GM15510 (cell line): ENCODE measurements at regions not wholly inside any gene's neighbourhood (a gene's known extent, or its start where the extent isn't known, plus 50 kb on each side); places are given as distances from the start of the nearest gene placed in this dataset.

Source experiments
- POLR2A ChIP-seq: IDR thresholded peaks from 3 replicates; pipeline ENCODE4 v1.6.1; 2011; ENCODE audit warnings: borderline replicate concordance; ENCODE audit not compliant: insufficient read length; ENCODE audit errors: extremely low read depth

DNA sequence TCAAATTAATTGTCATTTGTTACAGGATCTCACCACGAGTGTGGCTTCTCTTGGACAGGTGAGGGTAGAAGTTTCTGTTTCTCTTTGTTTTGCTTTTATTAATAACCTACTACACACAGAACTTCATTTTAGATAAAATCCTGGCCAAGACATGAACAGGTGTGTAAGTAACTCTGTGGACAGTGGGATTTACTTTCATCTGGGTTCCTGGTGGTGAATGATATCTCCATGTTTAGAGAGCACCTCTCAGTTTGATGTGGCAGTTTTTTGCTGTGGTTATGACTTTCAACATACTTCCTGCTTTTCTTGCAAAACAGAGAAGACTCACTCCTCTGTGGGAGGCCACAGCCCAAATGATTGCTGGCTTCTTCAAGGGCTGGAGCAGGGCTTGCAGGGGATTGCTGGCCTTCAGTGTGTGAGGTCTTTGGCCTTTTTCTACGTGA is 71.1 kb upstream of the XCR1 start:
- TF ChIP-seq POLR2A, result peak; percentile 45

DNA sequence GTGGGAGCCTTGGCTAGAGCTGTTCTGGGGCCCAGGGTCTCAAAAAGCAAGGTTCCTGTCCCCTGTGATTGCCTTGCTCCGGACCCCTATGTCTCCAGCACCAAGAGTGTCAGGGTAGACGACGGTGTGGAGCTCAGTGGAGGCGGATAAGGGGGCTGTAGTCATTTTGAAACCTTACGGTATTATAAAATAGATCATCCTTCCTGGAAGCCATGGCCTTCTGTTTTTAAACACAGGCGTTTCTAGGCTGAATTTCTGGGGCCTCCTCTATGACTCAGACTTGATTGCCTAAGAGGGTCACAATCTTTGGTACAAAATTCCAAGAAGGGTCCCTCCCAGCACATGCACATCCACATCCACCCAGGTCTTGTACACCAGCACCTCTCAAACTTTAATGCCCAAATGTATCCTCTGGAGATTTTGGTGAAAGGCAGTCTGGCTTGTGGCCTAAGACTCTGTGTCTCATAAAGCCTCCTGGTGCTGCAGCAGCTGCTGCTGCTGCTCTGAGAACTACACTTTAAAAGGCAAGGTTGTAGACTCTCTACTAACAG is 70.5 kb upstream of the XCR1 start:
- no peak for TF ChIP-seq POLR2A

DNA sequence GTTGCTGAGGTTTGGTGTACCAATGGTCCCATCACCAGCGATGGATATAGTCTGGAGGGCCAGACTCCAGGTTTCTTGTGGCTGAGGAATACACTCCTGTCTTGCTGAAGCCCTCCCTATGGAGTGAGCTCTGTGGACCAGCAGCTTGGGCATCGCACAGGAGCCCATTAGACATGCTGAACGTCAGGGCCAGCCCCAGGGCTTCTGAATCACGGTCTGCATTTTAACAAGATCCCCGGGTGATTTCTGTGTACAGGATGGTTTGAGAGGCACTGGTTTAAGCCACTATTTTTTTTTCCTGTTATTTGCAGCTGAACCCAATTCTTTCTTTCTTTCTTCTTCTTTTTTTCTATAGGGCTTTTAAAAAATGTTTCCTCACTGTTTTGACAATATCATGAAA is 69.5 kb upstream of the XCR1 start:
- no peak for TF ChIP-seq POLR2A

DNA sequence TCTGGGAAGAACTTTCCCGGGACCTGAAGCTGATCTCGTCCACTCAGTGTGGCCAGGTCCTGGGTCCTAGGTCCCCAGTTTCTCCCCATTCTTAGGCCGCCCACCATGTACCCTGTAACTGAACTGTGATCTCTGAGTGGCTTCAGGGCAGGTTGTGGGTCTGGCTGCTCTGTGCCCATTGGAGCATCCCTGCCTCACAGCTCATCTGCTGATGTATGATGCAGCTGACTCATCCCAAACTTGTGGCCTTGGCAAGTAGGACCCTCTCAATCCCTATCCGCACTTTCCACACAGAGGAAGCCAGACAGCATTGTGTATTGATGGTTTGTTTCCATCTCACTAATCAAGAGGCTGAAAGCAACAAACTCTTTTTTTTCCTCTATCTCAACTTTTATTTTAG is 69.1 kb upstream of the XCR1 start:
- TF ChIP-seq POLR2A, result no peak

DNA sequence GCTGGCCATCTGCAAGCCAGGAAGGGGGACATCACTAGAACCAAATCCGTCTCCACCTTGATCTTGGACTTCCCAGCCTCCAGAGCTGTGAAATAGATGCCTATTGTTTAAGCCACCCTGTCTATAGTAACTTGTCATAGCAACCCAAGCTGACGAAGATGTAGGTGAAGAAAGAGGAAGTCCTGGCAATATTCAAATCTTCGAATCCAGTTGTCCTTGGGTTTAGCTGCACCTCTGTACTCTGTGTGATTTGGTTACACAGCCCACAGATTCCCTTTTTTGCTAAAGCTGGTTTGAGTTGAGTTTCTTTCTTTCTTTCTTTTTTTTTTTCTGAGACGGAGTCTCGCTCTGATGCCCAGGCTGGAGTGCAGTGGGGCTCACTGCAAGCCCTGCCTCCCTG is 68.0 kb upstream of the XCR1 start:
- TF ChIP-seq POLR2A, result no peak

DNA sequence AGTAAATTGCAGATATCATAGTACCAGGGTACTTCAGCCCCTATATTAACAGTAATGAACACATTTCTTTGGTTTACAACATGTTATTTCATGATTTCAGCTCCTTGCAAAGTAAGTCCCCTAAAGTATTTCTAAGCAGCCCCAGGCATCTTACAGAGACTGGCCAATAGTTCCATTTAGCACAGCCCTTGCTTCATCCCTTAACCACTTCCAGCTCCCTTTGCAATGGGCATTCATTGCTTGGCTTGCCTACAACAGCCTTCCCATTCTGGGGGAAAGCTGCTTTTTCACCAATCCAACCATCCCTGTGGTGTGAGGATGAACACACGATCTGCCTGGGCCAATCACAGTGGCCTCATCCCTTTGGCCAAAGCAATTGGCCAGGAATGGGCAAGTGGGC is 67.2 kb upstream of the XCR1 start:
- TF ChIP-seq POLR2A, result no peak

DNA sequence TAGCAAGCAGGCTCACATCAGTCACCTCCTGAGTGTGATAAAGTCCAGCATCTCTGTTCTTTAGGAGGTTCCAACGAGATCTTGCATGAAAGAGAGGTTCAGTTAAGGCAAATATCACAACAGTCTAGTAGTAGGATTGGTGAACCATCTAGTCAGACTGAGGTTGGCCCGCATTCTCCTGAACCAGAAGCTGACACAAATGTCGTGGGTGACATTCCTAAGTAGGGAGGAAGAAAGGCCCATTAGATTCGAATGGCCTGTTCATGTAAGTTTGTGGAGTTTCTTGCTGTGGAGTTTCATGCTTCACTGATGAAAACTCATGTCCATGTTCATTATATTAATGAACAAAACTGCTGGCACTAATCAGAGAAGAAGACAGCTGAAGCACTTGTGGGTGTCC is 66.7 kb upstream of the XCR1 start:
- no peak for TF ChIP-seq POLR2A

DNA sequence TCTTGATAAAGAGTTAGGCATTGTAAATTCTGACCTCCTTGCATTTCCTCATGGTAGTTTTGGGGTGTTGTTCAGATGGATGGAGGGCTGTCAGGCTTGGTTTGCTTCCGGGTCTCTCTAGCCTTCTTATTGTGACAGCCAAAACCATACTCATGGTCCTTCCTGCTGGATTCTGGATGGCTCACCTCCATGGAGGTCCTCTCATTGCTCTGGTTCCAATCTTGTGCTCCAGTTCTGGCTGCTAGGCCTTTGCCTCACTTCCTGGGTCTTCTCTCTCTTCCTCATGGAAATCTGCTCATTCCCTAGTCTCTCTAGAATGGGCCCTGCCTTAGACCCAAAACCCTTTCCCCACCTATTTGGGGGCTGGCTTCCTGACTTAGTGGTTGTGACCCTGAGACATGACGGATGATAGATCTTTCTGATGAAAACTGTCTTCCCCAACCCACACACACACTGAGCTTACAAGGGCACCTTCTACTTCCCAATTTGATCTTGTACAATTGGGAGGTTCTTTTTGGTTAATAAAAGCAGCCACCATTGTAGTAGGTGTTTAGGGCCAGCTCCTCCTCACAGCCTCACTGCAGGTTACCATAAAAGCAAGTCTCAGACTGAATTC is 66.2 kb upstream of the XCR1 start:
- no peak for TF ChIP-seq POLR2A

DNA sequence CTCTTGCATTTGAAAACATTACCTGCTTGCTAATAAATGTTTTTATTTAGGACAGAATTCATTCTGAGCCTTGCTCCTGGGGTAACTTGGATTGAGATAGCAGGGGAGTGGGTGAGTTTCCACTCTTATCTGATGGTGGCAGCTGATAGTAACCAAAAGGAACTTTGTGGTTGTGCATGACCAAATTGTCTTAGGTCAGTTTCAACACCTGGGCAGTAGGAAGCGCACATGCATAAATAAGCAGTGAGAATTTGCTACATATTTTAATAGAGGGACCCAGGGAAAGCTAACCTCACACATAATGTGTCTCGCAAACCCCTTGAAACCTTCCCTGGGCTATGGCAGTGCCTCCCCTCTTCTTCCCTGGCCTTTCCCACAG is 65.4 kb upstream of the XCR1 start:
- no peak for TF ChIP-seq POLR2A

DNA sequence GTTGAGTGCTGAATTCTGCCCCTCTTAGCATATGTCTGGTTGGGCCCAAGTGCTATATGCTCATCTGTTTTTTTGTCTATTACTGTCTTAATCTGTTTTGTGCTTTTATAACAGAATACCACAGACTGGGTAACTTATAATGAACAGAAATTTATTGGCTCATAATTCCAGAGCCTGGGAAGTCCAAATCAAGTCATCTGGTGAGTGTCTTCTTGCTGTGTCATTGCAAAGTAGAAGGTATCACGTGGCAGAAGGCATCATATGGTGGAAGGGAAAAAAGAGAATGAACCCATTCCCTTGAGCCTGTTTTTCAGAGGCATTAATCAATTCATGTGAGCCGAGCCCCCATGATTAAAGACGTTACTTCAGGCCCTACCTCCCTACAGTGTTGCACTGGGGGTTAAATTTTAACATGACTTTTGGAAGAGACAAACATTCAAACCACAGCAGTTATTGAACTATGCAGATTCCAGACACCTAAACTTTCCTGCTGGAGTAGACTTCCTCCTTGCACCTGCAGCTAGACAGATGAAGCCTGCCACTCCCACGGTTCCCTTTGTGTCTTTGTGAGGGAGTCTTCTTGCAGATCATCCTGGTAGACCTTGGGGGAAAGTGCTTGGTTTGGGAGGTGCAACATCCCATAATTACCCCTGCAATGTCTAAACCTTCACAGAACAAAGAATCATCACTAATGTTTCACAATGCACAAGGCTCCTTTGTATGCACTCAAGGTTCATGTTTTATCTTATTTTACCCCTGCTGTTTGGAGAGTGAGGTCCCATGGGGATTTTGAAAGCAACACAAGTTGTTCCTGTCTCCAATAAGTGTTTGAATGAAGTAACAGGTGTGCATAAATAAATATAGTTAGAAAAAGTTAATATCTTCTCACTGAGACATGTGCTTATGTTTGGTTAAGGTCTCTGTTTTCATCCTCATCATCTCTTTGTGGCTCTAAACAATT is 64.7 kb upstream of the XCR1 start:
- no peak for TF ChIP-seq POLR2A

DNA sequence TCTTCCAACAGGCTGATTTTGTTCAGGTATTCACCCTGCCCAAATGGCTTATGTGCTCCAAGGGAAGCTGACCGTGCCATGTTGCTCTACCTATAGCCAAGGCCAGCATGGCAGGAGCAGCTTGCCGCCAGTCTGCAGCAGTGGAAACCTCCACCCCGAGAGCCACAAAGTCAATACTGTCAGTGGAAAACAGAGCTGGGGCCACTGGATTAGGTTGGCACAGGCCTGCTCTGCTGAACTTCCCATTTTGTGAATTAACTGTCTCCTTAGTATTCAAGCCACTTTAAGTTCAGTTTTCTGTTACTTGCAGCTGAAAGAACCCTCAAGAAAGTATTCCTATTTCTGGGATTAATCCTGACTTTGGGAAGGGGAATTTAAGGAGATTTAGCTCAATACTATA is 63.8 kb upstream of the XCR1 start:
- no peak for TF ChIP-seq POLR2A

DNA sequence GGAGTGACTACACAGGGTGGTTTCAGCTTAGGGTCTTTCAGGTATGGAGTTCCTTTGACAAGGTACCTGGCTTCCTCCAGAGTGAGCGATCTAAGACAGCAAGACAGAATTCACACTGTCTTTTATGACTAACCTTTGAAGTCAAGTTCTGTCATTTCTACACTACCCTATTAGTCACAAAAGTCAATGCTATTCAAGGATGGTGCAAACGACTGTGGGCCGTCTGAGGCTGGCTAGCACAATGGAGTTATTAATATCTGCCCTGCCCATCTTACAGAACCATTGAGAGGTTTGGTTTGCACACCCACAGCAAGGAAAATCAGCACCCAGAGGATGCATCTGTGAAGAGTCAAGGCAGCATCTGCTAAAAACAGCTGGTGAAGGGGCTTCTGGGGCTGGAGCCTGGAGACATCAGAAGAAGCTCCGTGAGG is 62.9 kb upstream of the XCR1 start:
- TF ChIP-seq POLR2A, result no peak

DNA sequence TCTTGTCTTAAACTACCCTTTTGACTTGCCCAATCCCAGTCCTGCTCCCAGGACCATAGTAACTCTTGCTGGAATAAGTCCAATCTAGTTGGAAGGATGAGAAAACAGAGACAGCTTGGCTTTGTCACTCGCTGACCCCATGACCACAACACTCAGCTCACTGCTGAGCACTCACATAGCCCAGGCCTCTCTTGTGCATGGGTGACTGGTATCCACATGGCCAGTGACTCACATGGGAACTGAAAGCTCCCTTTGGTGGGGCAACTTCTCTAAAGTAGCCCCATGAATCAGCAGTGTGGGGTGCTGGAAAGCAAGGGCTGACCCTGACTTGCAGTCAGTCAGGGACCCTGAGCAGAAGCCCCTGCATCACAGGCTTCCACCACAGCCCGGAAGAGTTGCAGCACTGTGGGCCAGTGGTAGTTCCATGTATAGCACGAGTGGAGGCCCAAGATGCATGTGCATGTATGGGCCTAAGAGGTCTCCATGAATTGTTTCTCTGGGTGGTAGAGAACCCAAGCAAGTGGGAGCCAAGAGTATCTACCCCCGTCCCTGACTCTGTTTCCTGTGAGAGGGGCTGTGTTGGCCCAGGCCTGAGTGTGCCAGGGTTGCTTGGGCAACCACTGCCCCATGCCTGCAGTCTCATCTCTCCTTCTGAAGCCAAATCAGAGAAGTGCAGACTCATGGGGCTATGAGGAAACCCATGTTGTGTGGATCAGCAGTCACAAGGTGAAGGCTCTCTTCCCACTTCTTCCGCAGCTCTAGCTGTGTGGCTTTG is 62.1 kb upstream of the XCR1 start:
- TF ChIP-seq POLR2A, result no peak

DNA sequence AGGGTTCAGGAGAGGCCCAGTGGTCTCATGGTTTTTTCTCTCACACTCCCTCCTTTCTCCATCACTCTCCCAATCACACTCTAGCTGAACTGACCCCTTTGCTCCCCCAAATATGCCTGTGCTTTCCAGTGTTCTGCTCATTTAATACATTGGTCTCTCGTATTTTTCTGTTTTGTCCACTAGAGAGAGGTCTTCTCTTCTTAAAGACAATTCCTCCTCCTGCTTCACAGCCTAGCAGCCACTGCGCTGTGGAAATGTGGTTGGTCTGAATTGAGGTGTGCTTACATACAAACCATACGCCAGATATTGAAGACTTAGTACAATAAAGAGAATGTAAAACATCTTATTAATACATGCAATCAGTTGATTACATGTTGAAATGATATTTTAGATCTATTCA is 60.6 kb upstream of the XCR1 start:
- no peak for TF ChIP-seq POLR2A

DNA sequence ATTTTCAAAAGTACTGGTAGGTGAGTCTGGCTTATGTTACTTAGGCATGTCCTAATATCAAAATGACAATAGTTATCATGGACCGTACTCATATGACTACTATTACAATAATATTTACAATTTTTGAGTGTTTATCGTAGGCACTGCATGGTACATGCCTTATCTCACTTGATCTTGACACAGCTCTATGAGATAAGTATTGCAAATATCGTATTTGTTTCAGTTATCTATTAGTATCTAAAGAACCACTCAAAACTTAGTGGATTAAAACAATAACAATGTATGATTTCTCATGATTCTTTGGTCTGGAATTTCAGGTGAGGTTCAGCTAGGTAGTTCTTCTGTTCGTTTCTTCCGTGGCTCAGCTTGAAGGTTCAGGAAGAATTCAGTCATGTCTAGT is 59.7 kb upstream of the XCR1 start:
- no peak for TF ChIP-seq POLR2A
